ENCODE measurements at regions not wholly inside any gene's neighbourhood (a gene's known extent, or its start where the extent isn't known, plus 50 kb on each side); places are given as distances from the start of the nearest gene placed in this dataset.

DNA sequence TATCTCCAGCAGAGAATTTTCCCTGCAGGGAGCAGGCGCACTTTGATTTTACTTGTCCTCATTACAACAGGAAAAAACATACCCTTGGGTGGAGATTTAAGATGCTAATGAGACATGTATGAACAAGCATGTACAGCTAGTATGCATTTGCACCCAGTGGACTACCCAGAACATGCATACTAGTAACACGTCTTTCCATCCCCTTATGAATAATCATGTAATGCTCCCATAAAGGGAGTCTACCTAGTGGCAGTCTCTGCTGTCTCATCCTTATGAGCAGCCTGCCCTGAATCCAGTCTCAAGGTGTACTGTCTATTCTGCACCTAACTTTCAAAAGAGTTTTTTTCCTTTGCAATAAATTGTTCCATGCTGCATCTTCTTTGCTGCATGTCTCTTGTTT is 1222.0 kb downstream of the ROBO1 start:
- TF ChIP-seq, protein P1, sequence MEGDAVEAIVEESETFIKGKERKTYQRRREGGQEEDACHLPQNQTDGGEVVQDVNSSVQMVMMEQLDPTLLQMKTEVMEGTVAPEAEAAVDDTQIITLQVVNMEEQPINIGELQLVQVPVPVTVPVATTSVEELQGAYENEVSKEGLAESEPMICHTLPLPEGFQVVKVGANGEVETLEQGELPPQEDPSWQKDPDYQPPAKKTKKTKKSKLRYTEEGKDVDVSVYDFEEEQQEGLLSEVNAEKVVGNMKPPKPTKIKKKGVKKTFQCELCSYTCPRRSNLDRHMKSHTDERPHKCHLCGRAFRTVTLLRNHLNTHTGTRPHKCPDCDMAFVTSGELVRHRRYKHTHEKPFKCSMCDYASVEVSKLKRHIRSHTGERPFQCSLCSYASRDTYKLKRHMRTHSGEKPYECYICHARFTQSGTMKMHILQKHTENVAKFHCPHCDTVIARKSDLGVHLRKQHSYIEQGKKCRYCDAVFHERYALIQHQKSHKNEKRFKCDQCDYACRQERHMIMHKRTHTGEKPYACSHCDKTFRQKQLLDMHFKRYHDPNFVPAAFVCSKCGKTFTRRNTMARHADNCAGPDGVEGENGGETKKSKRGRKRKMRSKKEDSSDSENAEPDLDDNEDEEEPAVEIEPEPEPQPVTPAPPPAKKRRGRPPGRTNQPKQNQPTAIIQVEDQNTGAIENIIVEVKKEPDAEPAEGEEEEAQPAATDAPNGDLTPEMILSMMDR (IDR thresholded peaks at IDR 0.05) = no peak
- TF ChIP-seq POLR2AphosphoS5 (IDR thresholded peaks at IDR 0.05) = no peak

Measured in transverse colon (tissue), 4 donors.